ENCODE measurements at regions not wholly inside any gene's neighbourhood (a gene's known extent, or its start where the extent isn't known, plus 50 kb on each side); places are given as distances from the start of the nearest gene placed in this dataset.

GRCh38 chr1:58883888-58884482 lies 100.1 kb upstream of the JUN start:
- no peak for TF ChIP-seq CTCF (IDR thresholded peaks at IDR 0.05; ENCODE audit: insufficient read depth, low read depth, low read length, missing control alignments)
- no peak for DNase-seq (ENCODE audit: low read depth)
- no peak overlapping the region for H3K4me3 ChIP-seq (ENCODE audit: low read length)

DNA sequence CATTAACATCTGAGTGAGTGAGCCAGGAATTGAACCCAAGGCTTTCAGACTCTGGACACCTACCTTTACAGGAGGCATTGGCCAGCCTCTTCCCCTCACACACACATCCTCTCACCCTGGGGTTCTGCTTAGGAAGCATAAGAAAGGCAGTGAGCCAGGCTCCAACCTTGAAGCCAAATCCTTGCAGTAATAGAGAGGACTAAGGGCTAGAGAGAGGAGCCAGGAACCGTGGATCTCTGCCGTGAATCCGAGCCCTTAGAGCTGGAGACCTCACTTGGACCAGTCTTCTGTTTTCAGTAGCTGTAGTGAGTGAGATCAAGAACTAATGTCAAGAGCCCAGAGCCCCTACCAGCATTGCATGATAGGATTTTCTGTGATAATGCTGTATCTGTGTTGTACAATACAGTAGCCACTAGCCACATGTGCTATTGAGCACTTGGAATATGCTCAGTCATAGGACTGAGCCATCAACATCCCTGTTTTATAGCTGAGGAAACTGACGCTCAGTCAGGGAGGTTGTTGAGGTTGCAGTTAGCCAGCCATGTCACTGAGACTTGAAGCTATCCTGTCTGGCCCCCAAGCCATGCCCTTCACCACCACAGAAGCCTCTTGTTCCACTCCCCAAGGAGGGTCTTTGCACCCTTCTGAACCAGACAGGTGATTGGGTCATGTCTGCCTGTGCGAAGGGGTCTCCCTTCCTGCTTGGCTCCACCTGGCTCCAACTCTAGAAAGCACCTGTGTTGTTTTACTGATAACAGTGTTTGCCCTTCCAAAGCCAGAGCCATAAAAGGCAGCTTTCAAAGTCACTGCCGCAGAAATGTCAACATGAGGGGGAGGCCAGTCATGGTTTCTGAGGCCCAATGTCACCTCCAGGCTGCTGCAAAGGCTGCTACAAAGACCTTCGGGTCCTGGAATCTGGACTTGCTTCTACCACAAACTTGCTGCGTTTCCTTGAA lies 101.1 kb upstream of the JUN start:
- no peak for DNase-seq (ENCODE audit: low read depth)
- no peak overlapping the region for H3K4me3 ChIP-seq (ENCODE audit: low read length)
- TF ChIP-seq CTCF (IDR thresholded peaks at IDR 0.05; ENCODE audit: insufficient read depth, low read depth, low read length, missing control alignments): no peak

DNA sequence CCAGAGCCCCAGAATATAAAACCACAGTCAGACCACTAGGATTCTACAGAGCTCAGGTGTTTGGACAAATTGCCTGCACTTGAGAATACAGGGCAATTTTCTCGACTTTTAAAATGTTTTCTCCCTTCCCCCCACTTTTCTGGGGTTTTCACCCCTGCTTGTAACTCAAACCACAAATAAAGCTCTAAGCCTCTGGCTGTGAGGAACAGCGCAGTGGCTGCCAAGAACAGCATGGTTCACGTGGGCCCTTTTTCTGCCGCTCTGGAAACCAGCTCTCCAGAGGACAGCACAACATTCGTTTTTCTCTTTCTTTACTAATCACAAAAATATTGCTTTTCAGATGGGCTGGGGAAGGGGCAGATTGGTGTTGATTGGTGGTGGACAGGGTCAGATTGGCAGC lies 102.2 kb upstream of the JUN start:
- no peak for TF ChIP-seq CTCF (IDR thresholded peaks at IDR 0.05; ENCODE audit: insufficient read depth, low read depth, low read length, missing control alignments)
- no peak for DNase-seq (ENCODE audit: low read depth)
- H3K4me3 ChIP-seq (ENCODE audit: low read length): no peak overlapping the region

- no peak overlapping the region for H3K4me3 ChIP-seq (ENCODE audit: low read length)
- TF ChIP-seq CTCF (IDR thresholded peaks at IDR 0.05; ENCODE audit: insufficient read depth, low read depth, low read length, missing control alignments): no peak
- no peak for DNase-seq (ENCODE audit: low read depth)
Measured at GRCh38 chr1:58886611-58887010, 102.8 kb upstream of the JUN start.

GRCh38 chr1:58887059-58887458 lies 103.2 kb upstream of the JUN start:
- H3K4me3 ChIP-seq (ENCODE audit: low read length): no peak overlapping the region
- DNase-seq (ENCODE audit: low read depth): no peak
- TF ChIP-seq CTCF (IDR thresholded peaks at IDR 0.05; ENCODE audit: insufficient read depth, low read depth, low read length, missing control alignments): no peak

DNA sequence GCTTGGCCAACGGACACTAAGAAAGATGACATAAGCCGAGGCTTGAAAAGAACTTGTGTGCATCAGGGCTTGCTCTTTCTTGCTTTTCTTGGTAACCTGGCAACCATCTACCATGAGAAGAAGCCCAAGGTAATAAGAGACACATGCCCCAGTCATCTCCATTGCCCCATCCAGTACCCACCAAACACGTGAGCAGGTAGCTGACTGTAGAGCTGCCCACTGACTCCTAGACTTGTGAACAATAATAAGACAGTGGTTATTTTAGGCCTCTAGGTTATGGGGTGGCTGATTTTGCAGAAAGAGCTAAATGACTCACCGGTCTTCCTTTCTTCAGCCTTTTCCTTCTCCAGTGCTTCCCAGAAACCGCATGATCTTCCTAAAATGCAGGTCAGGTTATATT lies 105.0 kb upstream of the JUN start:
- no peak for TF ChIP-seq CTCF (IDR thresholded peaks at IDR 0.05; ENCODE audit: insufficient read depth, low read depth, low read length, missing control alignments)
- no peak overlapping the region for H3K4me3 ChIP-seq (ENCODE audit: low read length)
- peak; percentile 73 for DNase-seq (ENCODE audit: low read depth)
